GM19099 (cell line): ENCODE measurements at regions not wholly inside any gene's neighbourhood (a gene's known extent, or its start where the extent isn't known, plus 50 kb on each side); places are given as distances from the start of the nearest gene placed in this dataset.

Experiments
- POLR2A ChIP-seq: IDR thresholded peaks from 3 replicates; pipeline ENCODE4 v1.6.1; 2011; ENCODE audit warnings: low read depth; ENCODE audit not compliant: insufficient read length; ENCODE audit errors: extremely low read depth

DNA sequence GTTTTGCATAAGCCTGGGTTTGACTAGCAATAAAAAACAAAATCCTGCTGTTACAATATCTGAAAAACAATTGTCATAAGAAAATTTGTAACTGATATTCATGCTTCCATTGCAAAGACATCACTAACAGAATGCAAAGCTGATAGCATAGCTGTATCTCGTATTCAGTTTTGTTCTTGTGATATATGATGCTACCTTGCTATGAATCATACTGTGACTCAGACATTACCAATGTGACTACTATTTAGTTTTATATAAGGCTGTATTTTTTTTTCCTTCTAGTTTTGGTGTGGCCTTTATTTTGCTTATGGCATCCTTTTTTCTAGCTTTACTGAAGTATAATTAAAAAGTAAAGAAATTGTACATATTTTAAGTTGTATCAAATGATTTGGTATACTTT is 1381.8 kb downstream of the MRPL39 start:
- no peak for TF ChIP-seq POLR2A

DNA sequence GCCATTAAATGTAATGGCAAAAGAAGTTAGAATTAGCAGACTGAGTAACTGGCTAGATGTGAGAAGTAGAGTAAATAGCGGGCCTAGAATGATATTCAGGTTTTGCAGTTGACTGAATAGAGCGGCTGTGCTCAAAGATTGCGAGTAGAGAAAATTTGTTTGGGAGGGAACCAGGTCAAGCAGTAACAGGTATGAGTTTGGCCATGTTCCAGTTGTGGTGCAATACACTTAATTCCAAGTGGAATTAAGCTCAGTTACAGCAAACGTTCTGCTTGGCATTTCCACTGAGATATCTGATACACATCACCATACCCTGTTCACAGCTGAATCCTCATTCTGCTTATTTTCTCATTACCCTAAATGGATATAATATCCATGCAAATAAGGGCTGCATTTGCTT is 1382.9 kb downstream of the MRPL39 start:
- TF ChIP-seq POLR2A = no peak

DNA sequence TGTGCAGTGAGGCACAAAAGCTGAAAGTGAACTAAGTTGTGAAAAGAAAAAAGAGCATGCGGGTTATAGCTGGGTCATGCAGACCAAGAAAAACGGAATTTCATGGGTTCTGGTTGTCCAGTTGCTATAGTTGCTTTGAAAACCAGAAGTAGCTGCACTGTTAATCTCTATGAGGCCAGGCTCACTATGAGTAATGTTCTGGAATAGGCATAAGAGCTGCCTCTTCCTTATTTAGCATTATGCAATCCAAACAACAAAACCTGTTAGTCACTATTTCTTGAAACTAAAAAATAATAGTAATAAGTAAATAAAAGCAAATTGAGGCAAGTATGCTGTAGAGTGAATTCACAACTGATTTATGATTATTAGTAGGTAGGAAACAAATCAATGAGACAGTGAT is 1383.7 kb downstream of the MRPL39 start:
- no peak for TF ChIP-seq POLR2A

DNA sequence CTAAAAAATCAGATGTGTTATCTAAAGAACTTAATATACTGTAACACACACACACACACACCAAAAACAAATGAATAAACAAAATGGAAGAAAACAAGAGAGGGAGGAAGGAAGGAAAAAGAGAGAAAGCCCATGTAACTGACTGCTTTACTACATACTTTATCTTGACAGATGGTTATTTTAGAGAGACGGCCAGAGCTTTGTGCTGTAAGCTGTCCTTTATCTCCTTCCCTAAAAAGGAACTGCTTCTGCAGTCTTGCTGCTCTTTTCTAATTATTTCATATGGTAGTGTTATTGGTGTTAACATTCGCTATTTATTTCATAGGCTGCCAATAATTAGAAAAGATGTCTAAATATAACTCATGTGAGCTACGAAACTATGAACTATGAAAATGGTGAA is 1384.6 kb downstream of the MRPL39 start:
- no peak for TF ChIP-seq POLR2A

DNA sequence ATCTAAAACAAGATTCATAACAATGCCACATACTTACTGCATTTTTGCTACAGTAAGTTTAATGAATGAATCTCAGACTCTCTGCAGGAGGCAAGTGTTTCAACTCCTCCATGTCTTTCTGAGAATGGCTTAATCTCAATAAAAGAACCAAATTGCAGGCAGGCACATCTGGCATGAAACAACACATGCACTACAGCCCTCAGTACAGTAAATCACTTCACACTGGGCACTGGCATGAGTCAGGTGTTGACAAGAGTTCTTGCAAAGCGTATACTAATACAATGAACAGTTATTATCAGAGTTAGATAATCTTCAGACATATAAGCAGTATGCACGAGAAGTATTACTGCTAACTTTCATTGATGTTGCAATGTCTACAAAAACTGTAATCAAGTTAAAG is 1386.8 kb downstream of the MRPL39 start:
- no peak for TF ChIP-seq POLR2A

DNA sequence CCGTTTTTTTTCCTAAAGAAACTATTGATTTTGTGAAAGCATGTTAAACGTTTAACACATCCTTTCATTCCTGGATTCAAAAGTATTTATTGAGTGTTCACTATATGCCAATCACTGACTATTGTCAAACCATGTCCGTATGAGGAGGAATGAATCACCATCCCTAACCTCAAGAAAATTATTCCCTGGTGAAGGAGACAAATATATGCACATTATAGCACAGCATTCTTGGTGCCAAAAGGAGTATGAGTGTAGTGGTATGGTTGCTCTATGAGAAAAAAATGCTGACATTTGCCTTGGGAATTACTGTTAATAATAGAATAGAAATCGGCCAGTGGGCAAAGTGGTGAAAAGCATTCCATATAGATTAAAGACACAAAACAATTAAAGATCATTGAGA is 1390.1 kb downstream of the MRPL39 start:
- TF ChIP-seq POLR2A = no peak

DNA sequence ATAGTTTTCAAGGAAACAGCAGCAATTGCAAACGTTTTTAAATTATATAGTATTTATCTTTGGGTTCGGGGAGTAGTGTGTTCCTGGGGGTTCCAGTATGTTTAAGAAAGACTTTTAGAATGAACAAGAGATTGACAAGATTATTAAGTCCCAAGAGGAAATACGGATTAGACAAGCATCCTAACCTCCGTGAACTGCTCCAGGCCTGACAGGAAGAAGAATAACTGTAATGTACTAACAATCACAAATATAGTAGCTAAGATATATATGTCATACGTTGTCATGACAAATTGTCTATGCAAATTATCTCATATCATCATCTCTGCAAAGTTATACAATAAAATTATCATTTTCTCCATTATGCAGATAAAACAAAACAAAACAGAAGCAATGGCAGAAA is 1397.2 kb downstream of the MRPL39 start:
- TF ChIP-seq POLR2A = no peak

DNA sequence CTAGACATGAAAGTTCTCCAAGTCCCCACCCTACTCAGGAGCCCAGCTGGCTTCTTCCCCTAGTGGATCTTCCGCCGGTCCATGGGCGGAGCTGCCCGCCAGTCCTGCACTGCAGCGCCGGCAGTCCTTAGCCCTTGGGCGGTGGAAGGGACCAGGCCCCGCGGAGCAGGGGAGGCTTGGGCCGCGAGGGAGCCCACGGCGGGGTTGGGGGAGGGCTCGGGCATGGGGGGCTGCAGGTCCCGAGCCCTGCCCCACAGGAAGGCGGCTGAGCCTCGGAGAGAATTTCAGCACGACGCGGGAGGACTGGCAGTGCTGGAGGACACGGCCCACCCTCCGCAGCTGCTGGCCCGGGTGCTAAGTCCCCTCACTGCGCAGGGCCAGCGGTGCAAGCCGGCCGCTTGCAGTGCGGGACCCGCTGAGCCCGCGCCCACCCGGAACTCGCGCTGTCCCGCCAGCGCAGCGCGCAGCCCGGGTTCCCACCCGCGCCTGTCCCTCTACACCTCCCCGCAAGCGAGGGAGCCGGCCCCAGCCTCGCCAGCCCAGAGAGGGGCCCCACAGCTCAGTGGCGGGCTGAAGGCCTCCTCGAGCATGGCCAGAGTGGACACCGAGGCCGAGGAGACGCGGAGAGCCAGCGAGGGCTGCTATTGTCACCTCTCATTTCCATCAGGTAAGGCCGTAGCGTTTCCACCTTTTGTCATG is 1398.6 kb downstream of the MRPL39 start:
- no peak for TF ChIP-seq POLR2A

DNA sequence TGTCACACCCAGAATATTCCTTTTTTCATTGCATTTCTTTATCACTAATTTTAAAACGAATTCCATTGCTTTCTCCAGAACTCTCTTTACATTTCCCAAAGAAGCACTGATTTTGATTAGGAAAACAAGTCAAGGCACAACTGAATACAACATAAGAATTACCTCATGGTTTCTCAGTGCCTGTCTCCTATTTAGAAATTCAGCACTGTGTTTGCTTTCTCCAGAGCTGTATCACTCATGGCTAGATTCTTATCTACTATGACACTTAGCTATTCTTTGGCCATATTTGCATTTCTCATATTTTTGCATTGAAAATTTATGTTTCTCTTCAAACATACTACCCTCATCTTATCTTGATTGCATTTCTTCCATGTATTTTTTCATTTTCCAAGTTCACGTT is 1402.0 kb downstream of the MRPL39 start:
- TF ChIP-seq POLR2A = no peak

DNA sequence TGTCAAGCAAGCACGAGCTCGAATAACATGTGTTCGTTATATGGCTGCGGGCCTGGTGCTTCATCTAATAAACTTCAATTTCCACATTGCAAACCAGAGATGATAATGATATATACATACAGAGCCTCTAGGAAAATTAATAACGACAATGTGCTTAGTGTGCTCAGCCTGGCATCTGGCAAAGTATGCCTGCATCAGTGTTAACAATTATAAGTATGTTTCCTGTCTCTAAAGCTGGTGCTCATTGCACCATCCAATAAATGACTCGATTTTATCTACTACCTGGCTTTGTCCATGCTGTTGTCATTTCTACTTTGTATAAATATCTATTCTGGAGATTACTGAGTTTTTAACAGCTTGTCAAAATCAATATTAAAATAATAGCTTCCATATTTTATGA is 1402.6 kb downstream of the MRPL39 start:
- no peak for TF ChIP-seq POLR2A

DNA sequence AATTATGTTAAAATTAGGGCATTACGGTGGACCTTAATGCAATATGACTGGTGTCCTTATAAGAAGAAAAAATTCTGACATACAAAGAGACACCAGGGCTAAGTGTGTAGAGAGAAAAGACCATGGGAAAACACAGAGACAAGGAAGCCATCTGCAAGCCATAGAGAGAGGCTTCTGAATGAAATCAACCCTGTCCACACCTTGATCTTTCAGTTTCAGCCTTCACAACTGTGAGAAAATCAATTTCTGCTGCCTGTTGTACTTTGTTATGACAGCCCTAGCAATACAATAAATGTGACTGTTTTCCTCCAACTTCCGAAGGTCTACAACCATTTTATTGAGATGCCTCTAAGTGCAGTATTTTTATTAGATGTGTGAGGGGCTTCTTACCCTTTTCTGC is 1407.2 kb downstream of the MRPL39 start:
- no peak for TF ChIP-seq POLR2A

DNA sequence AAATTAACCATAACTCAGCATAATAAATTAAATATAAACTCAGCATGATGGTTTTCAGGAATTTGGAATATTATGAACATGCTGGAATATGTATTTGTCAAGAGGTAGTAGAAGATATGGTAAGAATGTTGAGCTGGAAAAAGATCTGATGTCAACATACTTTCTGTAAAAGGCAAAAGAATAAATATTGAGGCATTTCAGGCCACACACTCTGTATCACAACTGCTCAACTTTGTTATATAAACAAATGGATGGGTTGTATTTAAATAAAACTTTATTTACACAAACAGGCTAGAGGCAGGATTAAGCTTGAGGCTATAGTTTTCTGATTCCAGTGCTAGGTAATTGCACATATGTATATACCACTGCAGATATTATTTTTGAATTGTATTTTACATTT is 1409.4 kb downstream of the MRPL39 start:
- TF ChIP-seq POLR2A = no peak

DNA sequence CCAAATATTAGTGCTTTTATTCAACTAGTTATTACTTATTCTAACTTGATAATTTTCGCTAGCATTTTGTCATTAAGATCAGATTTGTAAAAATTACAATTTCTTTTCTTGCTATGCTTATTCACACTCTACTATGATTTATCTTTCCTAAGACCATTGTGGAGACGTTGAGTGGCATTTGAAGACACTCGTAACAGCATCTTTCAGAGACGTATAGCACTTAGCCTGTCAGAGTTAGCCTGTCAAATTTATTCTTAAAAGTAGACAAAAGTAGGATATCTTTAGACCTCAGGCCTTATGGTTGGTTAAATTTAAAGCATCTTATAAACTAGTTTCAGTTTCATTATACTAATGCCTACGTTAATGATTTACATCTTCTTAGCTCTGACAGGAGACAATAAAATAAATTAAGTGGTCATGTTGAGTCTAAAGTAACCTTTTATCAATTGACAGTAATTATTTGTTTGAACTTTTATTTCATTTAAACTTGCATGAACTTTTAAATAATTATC is 1410.1 kb downstream of the MRPL39 start:
- TF ChIP-seq POLR2A = no peak

DNA sequence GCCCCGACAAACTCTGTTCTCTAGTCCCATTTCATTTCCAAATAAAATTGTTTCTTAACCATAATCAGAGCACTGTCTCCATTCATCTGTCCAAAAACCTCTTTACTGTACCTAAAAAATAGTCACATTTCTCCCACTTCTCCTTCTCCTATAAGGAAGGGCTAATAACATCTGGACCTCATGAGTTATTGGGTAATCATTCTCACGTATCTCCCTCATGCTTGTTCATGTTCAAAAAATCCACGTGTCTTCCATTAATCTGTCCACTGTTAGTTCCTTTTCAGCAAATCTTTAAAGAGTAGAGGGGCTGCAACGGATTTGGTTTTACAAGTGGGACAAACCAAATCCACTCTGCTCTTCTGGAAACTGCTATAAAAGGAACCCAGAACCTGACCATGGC is 1418.8 kb downstream of the MRPL39 start:
- no peak for TF ChIP-seq POLR2A

DNA sequence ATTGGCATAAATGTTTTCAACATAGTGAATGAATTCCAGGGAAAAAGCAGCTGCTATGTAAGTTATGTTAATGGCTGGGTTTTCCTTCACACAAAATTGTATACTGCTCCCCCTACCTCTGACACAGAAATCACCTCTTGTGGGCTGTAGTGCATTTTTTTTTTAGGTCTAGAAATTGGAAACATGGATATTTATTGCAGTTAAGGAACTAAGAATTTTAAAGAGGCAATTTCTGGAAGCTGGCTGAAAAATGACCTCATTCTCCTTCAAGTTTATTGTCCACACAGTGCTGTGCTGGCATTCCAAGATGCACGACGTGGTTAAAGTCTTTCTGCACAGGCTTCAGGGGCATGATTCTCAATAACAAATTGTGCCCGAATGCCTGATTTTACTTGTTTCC is 1424.2 kb downstream of the MRPL39 start:
- no peak for TF ChIP-seq POLR2A

DNA sequence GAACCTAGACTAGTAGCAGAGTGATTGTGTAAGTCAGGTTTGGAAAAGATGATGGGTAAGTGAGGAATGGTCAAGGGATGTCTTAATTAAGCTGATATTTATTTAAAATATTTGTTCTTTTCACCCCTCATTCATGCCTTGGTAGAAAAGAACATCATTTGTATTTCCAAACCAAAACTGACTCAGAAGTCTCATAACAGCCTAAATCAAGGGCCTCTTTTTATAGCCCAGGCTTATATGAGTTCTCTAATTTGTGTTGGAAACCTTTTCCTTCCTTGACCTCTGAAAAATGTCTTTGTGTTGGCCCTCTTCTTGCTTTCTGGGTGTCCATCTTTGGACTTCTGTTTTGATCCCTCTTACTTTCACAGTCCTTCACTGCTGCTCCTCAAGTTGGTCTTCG is 1428.2 kb downstream of the MRPL39 start:
- TF ChIP-seq POLR2A = no peak

DNA sequence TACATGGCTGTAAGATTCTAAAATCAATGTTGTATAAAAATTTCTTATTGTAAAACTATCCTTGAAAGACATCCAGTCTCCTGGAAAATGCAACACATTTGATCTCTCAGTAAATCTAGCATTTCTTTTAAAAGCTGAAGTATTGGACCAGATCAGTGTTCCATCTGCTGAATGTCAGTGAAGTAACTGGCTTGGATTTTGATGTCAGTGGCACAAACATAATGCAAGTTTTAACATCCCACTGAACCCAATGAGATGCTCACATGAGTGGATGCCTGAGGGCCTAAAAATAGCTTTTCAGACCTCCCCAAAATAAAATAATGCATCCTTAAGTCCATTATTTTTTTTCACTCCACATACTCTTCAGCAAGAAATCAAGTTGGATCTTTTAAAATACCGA is 1432.2 kb downstream of the MRPL39 start:
- no peak for TF ChIP-seq POLR2A
